ENCODE measurements at regions not wholly inside any gene's neighbourhood (a gene's known extent, or its start where the extent isn't known, plus 50 kb on each side); places are given as distances from the start of the nearest gene placed in this dataset.
"Not testable (repeated sequence)": the region's sequence is repeated elsewhere in the genome, so short reads cannot be mapped to it uniquely, and the experiment has no call there.

- DNase-seq (ENCODE audit: low spot score): not testable (repeated sequence)
Observed at GRCh38 chr11:134494395-134494794, 82.4 kb upstream of the B3GAT1 start.

DNA sequence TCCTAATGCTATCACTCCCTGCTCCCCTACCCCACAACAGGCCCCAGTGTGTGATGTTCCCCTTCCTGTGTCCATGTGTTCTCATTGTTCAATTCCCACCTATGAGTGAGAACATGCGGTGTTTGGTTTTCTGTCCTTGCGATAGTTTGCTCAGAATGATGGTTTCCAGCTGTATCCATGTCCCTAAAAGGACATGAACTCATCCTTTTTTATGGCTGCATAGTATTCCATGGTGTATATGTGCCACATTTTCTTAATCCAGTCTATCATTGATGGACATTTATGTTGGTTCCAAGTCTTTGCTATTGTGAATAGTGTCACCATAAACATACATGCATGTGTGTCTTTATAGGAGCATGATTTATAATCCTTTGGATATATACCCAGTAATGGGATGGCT is 80.4 kb upstream of the B3GAT1 start:
- not testable (repeated sequence) for DNase-seq (ENCODE audit: low spot score)

GRCh38 chr11:134489728-134490127 is 77.7 kb upstream of the B3GAT1 start:
- no peak for DNase-seq (ENCODE audit: low spot score)

DNA sequence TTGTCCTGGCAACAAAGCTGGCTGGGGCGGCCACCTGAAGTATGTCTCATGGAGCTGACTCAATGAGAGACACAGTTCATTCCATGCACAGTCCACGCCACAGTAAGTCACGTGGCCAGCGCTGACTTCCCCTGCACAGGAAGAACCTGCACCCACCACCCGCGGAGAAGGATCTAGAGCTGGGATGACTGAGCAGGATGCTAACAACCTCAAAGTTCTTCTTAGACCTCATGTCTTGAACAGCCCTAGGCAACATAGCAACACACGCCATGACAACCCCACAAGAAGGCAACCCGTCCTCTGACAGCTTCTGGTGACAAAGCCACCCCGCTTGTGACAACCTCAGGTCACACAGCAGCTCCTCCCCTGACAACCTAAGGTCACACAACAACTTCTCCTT is 76.9 kb upstream of the B3GAT1 start:
- DNase-seq (ENCODE audit: low spot score): no peak

GRCh38 chr11:134488512-134488911 is 76.5 kb upstream of the B3GAT1 start:
- DNase-seq (ENCODE audit: low spot score): no peak

DNA sequence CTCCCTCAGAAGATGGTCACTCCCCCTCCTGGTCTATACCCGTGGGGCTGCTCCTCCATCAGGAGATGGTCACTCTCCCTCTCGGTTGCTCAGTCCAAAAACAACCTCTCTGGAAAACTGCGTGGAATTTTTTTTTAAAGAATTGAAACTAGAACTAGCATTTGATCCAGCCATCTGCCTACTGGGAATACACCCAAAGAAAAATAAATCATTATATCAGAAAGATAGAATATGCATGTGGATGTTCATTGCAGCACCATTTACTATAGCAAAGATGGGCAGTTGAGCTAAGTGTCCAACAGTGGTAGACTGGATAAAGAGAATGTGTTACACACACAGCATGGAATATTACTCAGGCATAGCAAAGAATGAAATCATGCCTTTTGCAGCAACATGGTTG is 75.7 kb upstream of the B3GAT1 start:
- DNase-seq (ENCODE audit: low spot score): no peak

GRCh38 chr11:134486704-134487103 is 74.7 kb upstream of the B3GAT1 start:
- no peak for DNase-seq (ENCODE audit: low spot score)

DNA sequence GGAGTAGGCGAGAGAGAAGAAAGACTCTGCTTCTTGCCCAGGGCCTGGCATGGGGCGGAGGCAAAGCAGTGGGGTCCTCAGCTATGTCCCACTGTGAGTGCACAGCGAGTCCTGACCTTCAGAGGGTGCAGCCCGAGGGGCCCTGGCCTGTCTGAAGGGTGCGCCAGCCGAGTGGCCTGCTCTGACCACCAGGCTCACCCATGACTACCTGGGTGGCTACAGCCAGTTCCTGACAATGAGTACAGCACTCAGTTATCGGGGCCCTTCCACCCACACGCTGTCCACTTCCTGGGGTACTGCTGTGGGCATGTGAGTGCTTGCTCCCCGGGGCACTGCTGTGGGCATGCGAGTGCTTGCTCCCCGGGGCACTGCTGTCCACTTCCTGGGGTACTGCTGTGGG is 74.1 kb upstream of the B3GAT1 start:
- DNase-seq (ENCODE audit: low spot score): no peak

- no peak for DNase-seq (ENCODE audit: low spot score)
Observed at GRCh38 chr11:134485316-134485715, 73.3 kb upstream of the B3GAT1 start.

DNA sequence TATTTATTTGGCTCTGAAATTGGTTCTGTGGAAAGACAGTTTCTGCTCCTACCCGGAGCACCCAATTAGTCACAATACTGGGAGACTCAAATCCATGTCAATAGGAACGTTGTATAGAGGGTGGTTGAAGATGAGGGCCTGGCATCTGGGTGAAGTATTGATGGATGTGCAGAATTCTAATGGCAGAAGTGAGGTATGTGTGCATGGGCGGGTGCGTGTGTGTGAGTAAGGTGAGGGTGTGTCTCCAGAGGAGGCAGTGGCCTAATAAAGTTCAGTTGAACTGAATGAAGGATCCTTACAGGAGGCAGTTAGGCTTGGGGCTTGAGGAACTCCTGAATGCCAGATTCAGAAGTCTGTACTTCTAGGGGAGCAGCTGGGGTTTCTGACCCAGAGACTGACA is 71.8 kb upstream of the B3GAT1 start:
- no peak for DNase-seq (ENCODE audit: low spot score)

- DNase-seq (ENCODE audit: low spot score): no peak
Observed at GRCh38 chr11:134483291-134483690, 71.2 kb upstream of the B3GAT1 start.

GRCh38 chr11:134482865-134483264 is 70.8 kb upstream of the B3GAT1 start:
- no peak for DNase-seq (ENCODE audit: low spot score)

DNA sequence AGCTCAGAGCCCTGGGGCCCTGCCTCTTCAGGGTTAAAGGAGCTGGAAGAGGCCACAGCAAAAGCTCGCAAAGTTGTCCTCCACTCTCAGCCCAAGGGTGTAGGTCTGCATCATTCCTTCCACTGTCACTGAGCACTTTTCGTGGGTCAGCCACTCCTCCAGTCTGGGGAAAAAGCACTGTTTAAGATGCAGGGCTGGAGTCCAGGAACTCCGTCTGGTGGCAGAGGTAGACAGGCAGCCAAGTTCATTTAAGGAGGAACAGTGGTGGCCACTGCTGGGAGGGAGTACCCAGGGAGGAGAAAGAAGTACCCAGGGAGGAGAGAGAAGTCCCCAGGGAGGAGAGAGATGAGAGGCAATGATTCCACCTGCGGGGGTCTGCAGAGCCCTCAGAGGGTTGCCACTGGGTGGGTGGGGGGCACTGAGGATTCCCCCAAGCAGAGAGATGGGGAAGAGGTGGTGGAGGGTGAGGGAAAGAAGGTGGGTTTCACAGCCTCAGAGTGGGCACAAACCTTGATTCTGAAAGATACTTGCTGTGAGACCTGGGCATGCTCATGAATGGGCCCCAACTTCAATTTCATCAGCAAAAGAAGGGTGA is 70.0 kb upstream of the B3GAT1 start:
- DNase-seq (ENCODE audit: low spot score): no peak

DNA sequence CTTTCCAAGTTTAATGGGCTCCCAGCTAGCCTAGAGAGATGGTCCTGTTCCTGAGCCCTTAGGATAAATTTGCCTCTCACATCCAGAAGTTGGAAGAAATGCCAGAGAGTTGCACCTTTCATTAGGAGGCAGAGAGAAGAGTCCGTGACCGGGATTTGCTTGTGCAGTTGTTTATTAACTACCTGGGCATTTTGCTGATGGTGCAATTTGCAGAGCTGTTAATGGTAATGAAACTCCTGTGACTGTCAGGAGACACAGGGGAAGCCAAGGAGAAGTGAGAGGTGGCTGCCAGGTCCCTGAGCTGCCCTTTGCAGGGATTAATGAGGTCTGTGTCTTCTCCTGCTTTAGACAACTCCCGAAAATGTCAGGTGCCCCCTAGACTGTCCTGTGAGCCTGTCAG is 69.1 kb upstream of the B3GAT1 start:
- no peak for DNase-seq (ENCODE audit: low spot score)

DNA sequence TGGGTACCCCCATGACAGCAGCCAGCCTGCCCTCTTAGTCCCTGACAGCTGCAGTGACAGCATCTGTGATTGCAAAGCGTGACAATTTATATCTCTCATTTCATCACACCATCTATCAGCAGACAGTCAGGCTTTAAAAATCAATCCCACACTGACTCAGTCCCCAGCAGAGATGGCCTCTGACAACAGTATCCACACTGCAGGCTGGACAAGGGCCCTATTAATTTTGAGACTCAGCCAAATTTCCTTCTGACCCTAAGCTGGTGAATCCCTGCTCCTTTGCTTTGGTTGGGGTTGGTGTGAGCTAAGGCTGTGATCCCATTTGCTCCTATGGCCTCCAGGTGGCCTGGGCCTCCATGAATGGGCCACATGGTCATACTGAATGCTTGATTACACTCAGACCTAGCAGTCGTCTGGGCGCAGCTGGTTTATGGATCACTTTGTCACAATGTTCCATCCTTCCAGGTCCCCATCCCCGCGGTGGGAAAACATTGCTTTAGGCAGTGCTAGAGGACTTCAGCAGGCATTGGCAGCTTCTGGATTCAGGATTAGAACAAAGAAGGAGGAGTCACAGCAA is 68.2 kb upstream of the B3GAT1 start:
- DNase-seq (ENCODE audit: low spot score): no peak

GRCh38 chr11:134479206-134480135 is 67.4 kb upstream of the B3GAT1 start:
- no peak for DNase-seq (ENCODE audit: low spot score)

GRCh38 chr11:134478611-134479010 is 66.6 kb upstream of the B3GAT1 start:
- no peak for DNase-seq (ENCODE audit: low spot score)

DNA sequence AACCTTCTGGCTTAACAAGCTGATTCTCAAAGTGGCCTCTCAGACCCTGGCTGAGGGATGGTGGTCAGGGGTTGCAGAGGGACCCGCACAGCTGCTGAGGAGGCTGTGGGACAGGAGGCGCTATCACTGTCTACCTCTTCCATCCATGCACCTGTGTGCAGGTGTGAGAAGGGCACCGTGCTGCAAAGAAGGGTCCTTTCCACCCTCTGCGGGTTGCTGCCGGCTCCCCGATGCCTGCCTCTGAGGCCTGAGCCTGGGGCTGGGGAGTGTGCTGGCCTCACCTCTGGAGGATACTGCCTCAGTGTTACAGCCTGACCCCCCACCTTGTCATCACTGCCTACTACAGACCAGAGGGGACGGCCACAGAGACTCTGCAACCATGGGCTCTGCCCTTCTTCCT is 66.1 kb upstream of the B3GAT1 start:
- no peak for DNase-seq (ENCODE audit: low spot score)

DNA sequence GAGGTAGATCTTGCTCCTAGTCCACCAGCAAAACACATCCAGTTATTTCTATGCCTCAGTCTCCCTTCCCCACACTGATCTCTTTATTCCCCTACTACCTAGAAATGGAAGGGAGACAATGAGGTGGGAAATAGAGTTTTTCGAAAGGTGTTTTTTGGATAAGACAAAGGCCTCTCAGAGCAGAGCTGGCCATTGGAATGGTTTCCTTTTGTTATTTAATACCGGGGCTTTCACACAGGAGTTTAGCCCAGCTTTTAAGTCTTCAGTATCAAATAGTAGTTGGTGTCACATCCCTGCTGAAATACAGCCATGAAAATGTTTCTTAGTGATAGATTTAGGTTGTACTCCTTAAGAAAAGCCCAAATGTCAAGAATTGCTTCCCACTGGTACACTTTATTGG is 65.4 kb upstream of the B3GAT1 start:
- DNase-seq (ENCODE audit: low spot score): no peak

DNA sequence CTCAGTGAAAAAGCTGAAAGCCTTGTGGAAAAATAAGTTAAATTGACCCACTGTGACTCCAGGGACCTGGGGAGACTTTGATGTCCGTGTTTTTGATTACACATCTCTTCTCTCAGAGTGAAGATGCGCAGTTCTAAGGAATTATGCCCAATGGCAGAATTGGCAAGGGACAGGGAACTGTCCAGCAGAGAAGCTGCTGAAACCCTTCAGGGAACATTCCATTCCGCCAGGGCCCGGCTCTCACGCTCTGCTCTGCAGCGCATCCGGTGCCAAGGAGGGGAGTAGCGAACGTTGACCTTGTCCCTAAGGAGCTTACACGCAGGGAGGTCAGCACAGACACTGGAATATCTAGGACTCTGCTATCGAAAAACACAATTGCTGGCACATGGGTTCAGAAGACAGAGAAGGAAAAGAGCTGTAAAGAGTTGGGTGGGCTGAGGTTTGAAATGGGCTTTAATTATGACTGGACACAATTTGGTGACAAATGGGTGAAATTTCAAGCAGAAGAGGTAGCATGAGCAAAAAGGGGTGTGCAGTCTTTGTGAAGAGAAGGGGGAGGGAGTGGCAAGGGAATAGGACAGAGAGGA is 64.5 kb upstream of the B3GAT1 start:
- DNase-seq (ENCODE audit: low spot score): peak; percentile 86

- DNase-seq (ENCODE audit: low spot score): no peak
Observed at GRCh38 chr11:134475951-134476350, 63.9 kb upstream of the B3GAT1 start.

DNA sequence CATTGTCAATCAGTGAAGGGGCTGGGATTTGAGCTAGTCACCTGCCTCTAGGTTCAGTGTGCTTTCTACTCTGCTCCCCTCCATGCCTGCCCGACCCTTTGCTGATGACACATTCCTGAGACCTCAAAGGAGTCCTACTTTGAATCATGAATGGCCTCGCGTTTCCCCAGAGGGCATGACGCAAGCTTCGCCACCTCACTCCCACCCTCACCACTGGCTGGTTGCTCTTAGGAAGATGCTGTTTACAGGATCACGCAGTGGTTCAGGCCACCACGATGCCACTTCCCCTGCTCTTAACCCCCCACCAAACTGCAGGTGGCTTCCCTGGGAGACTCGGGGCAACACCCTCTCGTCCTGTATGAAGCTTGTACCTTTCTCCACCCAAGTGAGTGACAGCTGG is 62.9 kb upstream of the B3GAT1 start:
- DNase-seq (ENCODE audit: low spot score): no peak

All from iPS-NIHi11 (cell line).